OCI-LY1 (cell line): ENCODE measurements at regions not wholly inside any gene's neighbourhood (a gene's known extent, or its start where the extent isn't known, plus 50 kb on each side); places are given as distances from the start of the nearest gene placed in this dataset.

Source experiments
- EZH2 ChIP-seq: fragments of 200-600 bp; sonication (generic), shearing (Covaris generic); IDR thresholded peaks from 2 replicates; pipeline ENCODE4 v1.8.0; 2017; ENCODE audit warnings: borderline replicate concordance, mixed run types, mild to moderate bottlenecking, antibody characterized with exemption, low read length, moderate library complexity, mixed read lengths
- TF ChIP-seq, protein P1 (sequence below): fragments of 200-600 bp; sonication (generic), shearing (Covaris generic); IDR thresholded peaks from 2 replicates; pipeline ENCODE4 v1.5.1; 2017; ENCODE audit warnings: mild to moderate bottlenecking, antibody characterized with exemption, low read length, moderate library complexity, mixed read lengths

DNA sequence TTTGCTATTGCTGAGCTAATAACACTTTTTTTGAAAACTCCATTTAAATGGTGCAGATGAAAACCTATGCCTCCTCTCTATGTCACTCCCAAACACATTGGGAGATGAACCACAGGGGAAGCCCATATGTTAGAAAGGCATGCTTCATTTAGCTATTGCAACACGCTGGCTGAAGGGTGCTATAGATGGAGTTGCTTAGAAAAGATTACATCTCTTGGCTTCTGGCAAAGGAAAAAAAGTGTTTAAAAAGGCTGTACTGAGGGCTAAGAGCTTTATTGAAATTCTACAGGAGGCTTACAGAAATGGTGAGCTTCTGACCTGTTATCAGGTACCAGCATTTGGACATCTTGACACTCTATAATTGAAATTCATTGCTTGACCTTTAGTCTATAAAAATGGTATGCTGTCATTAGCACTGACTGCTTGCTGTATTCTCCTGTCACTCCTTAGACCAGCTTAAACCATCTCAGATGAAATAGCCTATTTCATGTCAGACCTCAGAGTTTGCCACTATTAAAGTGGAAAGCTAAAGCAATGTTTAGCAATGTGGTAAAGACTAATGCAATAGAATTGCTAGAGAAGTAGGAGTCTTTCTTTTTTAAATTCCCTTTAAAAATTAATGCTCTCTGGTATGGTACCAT lies 503.9 kb downstream of the CDH11 start:
- TF ChIP-seq, protein P1, sequence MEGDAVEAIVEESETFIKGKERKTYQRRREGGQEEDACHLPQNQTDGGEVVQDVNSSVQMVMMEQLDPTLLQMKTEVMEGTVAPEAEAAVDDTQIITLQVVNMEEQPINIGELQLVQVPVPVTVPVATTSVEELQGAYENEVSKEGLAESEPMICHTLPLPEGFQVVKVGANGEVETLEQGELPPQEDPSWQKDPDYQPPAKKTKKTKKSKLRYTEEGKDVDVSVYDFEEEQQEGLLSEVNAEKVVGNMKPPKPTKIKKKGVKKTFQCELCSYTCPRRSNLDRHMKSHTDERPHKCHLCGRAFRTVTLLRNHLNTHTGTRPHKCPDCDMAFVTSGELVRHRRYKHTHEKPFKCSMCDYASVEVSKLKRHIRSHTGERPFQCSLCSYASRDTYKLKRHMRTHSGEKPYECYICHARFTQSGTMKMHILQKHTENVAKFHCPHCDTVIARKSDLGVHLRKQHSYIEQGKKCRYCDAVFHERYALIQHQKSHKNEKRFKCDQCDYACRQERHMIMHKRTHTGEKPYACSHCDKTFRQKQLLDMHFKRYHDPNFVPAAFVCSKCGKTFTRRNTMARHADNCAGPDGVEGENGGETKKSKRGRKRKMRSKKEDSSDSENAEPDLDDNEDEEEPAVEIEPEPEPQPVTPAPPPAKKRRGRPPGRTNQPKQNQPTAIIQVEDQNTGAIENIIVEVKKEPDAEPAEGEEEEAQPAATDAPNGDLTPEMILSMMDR = no peak
- TF ChIP-seq EZH2 = no peak
